ENCODE measurements at regions not wholly inside any gene's neighbourhood (a gene's known extent, or its start where the extent isn't known, plus 50 kb on each side); places are given as distances from the start of the nearest gene placed in this dataset.

DNA sequence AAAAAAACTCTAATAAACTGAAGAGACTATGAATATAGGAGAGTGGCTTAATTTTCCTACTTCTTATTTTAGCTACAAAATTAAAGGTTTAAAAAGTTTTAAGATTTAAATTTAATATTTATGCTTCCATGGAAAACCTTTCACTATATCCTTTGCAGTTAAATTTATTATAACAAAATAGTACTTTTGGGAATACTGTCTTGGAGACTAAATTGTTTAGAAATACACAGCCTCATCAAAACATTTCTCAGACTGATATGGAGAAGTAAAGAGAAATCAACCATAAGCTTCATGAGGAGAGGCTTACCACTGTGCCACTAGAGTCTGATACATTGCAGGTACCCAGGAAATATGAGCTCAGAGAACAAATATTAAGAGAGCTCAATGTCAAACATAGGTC lies 436.5 kb downstream of the KCTD12 start:
- no peaks in the 10 kb centered on the region for H3K27me3 ChIP-seq (ENCODE audit: control insufficient read depth, insufficient read depth, low read length)
- Mint-ChIP-seq H3K27me3 (peaks cover 6% of the 10 kb centered on the region), H3K4me1 (no peaks in the 10 kb centered on the region), H3K9me3 (peaks cover 1 to 19% (median 6%) of the 10 kb centered on the region in 7 donors), H3K4me3 (no peak overlapping the region), H3K36me3 (no peaks in the 10 kb centered on the region), H3K27ac (no peak overlapping the region)
- no peaks in the 10 kb centered on the region for H3K36me3 ChIP-seq (ENCODE audit: control insufficient read depth, insufficient read depth, low read length)
- H3K9me3 ChIP-seq (ENCODE audit: control insufficient read depth in 2 of 2, low read length in 2 of 2), result peaks cover 0 to 8% of the 10 kb centered on the region in 2 experiments
- no peak for DNase-seq
- ATAC-seq (ENCODE audit: low read depth in 2 of 2), result no peak
- no peaks in the 10 kb centered on the region for H3K4me1 ChIP-seq (ENCODE audit: control insufficient read depth, insufficient read depth, low read length, poor library complexity, severe bottlenecking)
- H3K4me3 ChIP-seq (ENCODE audit: low read depth, low read length), result no peak overlapping the region
- no peak overlapping the region for H3K27ac ChIP-seq (ENCODE audit: insufficient read depth, low read length, poor library complexity, severe bottlenecking)

DNA sequence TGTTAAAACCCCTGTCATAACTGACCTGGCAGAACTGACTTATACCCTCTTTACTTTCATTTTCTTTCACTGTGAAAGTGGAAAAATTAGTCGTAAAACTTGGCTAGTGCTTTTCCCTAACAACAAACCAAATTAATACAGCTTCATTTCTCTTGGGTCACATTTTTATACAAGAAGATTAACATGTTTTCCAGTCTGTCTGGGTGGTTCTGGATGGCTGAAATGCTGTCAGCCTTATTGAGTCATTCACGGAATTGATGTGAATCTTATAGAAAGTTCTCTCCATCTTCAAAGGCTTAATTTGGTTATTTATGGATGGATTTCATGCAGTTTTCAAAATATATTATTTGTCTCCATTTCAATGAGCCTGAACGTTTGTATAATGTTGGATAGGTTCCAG lies 440.0 kb downstream of the KCTD12 start:
- no peak for DNase-seq
- H3K4me3 Mint-ChIP-seq, result no peak overlapping the region
- H3K4me1 Mint-ChIP-seq, result no peaks in the 10 kb centered on the region
- H3K27ac ChIP-seq (ENCODE audit: insufficient read depth, low read length, poor library complexity, severe bottlenecking), result no peak overlapping the region
- no peaks in the 10 kb centered on the region for H3K36me3 Mint-ChIP-seq
- no peaks in the 10 kb centered on the region for H3K27me3 Mint-ChIP-seq
- no peak overlapping the region for H3K4me3 ChIP-seq (ENCODE audit: low read depth, low read length)
- no peaks in the 10 kb centered on the region for H3K36me3 ChIP-seq (ENCODE audit: control insufficient read depth, insufficient read depth, low read length)
- H3K9me3 ChIP-seq (ENCODE audit: control insufficient read depth in 2 of 2, low read length in 2 of 2), result no peaks in the 10 kb centered on the region
- H3K9me3 Mint-ChIP-seq, result peaks cover 0 to 7% (median 2%) of the 10 kb centered on the region in 7 donors
- no peaks in the 10 kb centered on the region for H3K27me3 ChIP-seq (ENCODE audit: control insufficient read depth, insufficient read depth, low read length)
- no peak overlapping the region for H3K27ac Mint-ChIP-seq
- no peak for ATAC-seq (ENCODE audit: low read depth in 2 of 2)
- no peaks in the 10 kb centered on the region for H3K4me1 ChIP-seq (ENCODE audit: control insufficient read depth, insufficient read depth, low read length, poor library complexity, severe bottlenecking)

DNA sequence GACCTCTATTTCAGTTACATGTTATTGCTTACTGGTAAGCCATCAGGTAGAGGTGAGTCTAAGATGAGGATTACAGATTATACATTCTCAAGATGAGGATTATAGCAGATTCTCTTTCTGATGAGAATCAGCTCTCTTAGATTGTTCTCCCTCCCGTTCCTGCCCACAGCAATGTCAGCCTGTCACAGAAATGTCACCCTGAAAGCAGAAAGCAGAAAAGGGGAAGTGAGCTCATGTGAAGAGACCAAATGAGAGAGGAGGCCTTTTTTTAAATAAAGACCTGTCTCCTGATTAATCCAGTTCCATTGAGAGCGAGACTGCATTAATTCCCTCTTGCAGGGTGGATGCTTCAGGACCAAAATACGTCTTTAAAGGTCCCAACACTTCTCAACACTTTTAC lies 445.6 kb downstream of the KCTD12 start:
- no peak for ATAC-seq (ENCODE audit: low read depth in 2 of 2)
- DNase-seq, result no peak
- Histone ChIP-seq H3K27me3 (ENCODE audit: control insufficient read depth, insufficient read depth, low read length) (no peaks in the 10 kb centered on the region), H3K9me3 (ENCODE audit: control insufficient read depth in 2 of 2, low read length in 2 of 2) (no peaks in the 10 kb centered on the region), H3K27ac (ENCODE audit: insufficient read depth, low read length, poor library complexity, severe bottlenecking) (no peak overlapping the region), H3K4me1 (ENCODE audit: control insufficient read depth, insufficient read depth, low read length, poor library complexity, severe bottlenecking) (no peaks in the 10 kb centered on the region), H3K36me3 (ENCODE audit: control insufficient read depth, insufficient read depth, low read length) (no peaks in the 10 kb centered on the region), H3K4me3 (ENCODE audit: low read depth, low read length) (no peak overlapping the region)
- Mint-ChIP-seq H3K4me3 (no peak overlapping the region), H3K27me3 (no peaks in the 10 kb centered on the region), H3K36me3 (no peaks in the 10 kb centered on the region), H3K4me1 (no peaks in the 10 kb centered on the region), H3K9me3 (peaks cover 0 to 4% (median 1%) of the 10 kb centered on the region in 7 donors), H3K27ac (no peak overlapping the region)

DNA sequence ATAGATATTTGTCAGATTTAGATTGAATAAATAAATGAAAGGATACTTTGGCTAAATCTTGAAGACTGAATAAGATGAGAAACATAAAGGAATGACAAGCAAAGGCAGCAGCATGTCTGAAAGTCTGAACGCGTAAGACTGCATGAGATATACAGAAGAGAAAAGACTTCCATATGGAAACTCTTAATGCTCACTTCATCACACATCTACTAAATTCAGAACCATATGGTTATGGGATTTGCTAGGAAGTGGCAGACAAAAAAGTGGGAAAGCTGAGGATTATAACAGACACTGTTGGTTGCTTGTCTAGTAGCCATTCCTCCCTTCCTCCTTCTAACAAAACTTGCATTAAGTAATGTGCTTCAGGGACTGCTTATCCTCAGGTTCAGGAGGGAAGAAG lies 446.7 kb downstream of the KCTD12 start:
- no peaks in the 10 kb centered on the region for H3K27me3 ChIP-seq (ENCODE audit: control insufficient read depth, insufficient read depth, low read length)
- no peaks in the 10 kb centered on the region for H3K4me1 Mint-ChIP-seq
- no peaks in the 10 kb centered on the region for H3K9me3 ChIP-seq (ENCODE audit: control insufficient read depth in 2 of 2, low read length in 2 of 2)
- no peaks in the 10 kb centered on the region for H3K27me3 Mint-ChIP-seq
- H3K27ac Mint-ChIP-seq, result no peak overlapping the region
- H3K4me3 ChIP-seq (ENCODE audit: low read depth, low read length), result no peak overlapping the region
- no peak overlapping the region for H3K4me3 Mint-ChIP-seq
- peaks cover 0 to 4% (median 1%) of the 10 kb centered on the region in 7 donors for H3K9me3 Mint-ChIP-seq
- H3K4me1 ChIP-seq (ENCODE audit: control insufficient read depth, insufficient read depth, low read length, poor library complexity, severe bottlenecking), result no peaks in the 10 kb centered on the region
- H3K36me3 Mint-ChIP-seq, result no peaks in the 10 kb centered on the region
- no peak overlapping the region for H3K27ac ChIP-seq (ENCODE audit: insufficient read depth, low read length, poor library complexity, severe bottlenecking)
- no peak for ATAC-seq (ENCODE audit: low read depth in 2 of 2)
- DNase-seq, result no peak
- no peaks in the 10 kb centered on the region for H3K36me3 ChIP-seq (ENCODE audit: control insufficient read depth, insufficient read depth, low read length)

DNA sequence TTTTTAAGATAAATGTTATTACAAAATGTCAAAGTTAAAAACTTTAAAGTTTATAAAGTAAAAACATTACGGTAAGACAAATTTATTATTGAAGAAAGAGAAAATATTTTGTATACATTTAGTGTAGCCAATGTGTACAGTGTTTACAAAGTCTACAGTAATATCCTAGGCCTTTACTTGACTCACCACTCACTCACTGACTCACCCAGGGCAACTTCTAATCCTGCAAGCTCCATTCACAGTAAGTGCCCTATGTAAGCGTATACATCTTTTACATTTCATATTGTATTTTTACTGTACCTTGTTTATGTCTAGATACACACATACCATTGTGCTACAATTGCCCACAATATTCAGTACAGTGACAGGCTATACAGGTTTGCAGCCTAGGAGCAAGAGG lies 448.2 kb downstream of the KCTD12 start:
- ATAC-seq (ENCODE audit: low read depth in 2 of 2) (no peak), DNase-seq (no peak)
- Mint-ChIP-seq H3K27ac (no peak overlapping the region), H3K27me3 (no peaks in the 10 kb centered on the region), H3K36me3 (no peaks in the 10 kb centered on the region), H3K9me3 (peaks cover 0 to 2% (median 0%) of the 10 kb centered on the region in 7 donors), H3K4me1 (no peaks in the 10 kb centered on the region), H3K4me3 (no peak overlapping the region)
- H3K9me3 ChIP-seq (ENCODE audit: control insufficient read depth in 2 of 2, low read length in 2 of 2), result no peaks in the 10 kb centered on the region
- H3K4me3 ChIP-seq (ENCODE audit: low read depth, low read length), result no peak overlapping the region
- no peaks in the 10 kb centered on the region for H3K36me3 ChIP-seq (ENCODE audit: control insufficient read depth, insufficient read depth, low read length)
- H3K27ac ChIP-seq (ENCODE audit: insufficient read depth, low read length, poor library complexity, severe bottlenecking), result no peak overlapping the region
- H3K4me1 ChIP-seq (ENCODE audit: control insufficient read depth, insufficient read depth, low read length, poor library complexity, severe bottlenecking), result no peaks in the 10 kb centered on the region
- no peaks in the 10 kb centered on the region for H3K27me3 ChIP-seq (ENCODE audit: control insufficient read depth, insufficient read depth, low read length)

DNA sequence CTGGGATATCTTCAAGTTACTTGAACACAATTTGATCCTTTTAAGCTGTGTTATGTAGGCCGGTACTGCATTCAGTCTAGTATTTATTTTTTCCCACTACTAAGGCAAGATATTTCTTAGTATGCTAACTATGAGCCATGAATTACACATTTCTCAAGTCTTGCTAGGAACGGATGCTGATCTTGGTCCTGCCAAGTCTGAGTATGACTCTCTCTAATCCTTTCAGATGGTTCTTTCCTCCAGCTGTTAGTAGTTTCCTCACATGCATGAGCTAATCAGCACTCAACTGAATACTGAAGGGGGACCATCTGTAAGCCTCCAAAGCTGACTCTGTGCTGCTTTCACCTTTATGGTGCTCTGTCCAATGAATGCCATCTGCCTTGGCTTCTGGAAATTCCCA lies 460.3 kb downstream of the KCTD12 start:
- H3K9me3 Mint-ChIP-seq, result peaks cover 0 to 6% (median 0%) of the 10 kb centered on the region in 7 donors
- no peaks in the 10 kb centered on the region for H3K4me1 ChIP-seq (ENCODE audit: control insufficient read depth, insufficient read depth, low read length, poor library complexity, severe bottlenecking)
- H3K4me3 Mint-ChIP-seq, result no peak overlapping the region
- H3K27me3 Mint-ChIP-seq, result no peaks in the 10 kb centered on the region
- H3K36me3 ChIP-seq (ENCODE audit: control insufficient read depth, insufficient read depth, low read length), result no peaks in the 10 kb centered on the region
- DNase-seq, result no peak
- H3K27ac Mint-ChIP-seq, result no peak overlapping the region
- no peak overlapping the region for H3K27ac ChIP-seq (ENCODE audit: insufficient read depth, low read length, poor library complexity, severe bottlenecking)
- H3K36me3 Mint-ChIP-seq, result no peaks in the 10 kb centered on the region
- H3K4me3 ChIP-seq (ENCODE audit: low read depth, low read length), result no peak overlapping the region
- no peak for ATAC-seq (ENCODE audit: low read depth in 2 of 2)
- H3K4me1 Mint-ChIP-seq, result no peaks in the 10 kb centered on the region
- no peaks in the 10 kb centered on the region for H3K9me3 ChIP-seq (ENCODE audit: control insufficient read depth in 2 of 2, low read length in 2 of 2)
- H3K27me3 ChIP-seq (ENCODE audit: control insufficient read depth, insufficient read depth, low read length), result no peaks in the 10 kb centered on the region

DNA sequence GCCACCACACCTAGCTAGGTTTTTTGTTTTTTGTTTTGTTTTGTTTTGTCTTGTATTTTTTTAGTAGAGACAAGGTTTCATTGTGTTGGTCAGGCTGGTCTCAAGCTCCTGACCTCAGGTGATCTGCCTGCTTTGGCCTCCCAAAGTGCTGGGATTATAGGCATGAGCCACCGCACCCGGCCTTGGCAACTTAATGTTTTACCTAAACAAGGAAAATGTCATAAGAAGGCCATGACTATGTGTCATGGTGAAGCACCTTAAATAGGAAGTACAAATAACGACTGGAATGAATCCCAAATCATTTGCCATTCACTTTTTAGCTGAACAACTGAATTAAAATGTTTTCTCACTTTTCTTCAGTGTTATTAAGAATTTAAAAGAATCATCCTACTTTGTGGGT lies 465.2 kb downstream of the KCTD12 start:
- H3K9me3 Mint-ChIP-seq, result peaks cover 0 to 3% (median 0%) of the 10 kb centered on the region in 7 donors

DNA sequence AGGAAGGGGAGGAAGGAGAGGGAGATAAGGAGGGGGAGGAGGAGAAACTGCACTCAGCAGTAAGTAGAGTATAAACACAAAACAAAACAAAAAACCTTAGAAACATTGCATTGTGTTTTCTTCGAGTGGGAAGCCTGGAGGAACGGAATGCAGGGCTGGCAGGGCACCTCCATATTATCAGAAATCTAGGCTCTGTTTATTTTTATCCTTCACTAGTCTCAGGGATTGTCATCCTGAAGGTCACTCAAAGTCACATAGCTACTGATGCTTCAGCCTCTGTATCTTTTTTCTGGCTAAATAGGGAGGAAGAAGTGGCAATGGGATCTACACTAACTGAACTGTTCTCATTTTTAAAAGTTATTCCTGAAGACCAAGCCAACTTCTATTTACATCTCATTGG lies 467.8 kb downstream of the KCTD12 start:
- Mint-ChIP-seq H3K36me3 (no peaks in the 10 kb centered on the region), H3K27ac (no peak overlapping the region)

More for the DNA sequence above, 465.2 kb downstream of the KCTD12 start:
- H3K36me3 ChIP-seq (ENCODE audit: control insufficient read depth, insufficient read depth, low read length), result no peaks in the 10 kb centered on the region
- no peaks in the 10 kb centered on the region for H3K36me3 Mint-ChIP-seq
- H3K27me3 ChIP-seq (ENCODE audit: control insufficient read depth, insufficient read depth, low read length), result no peaks in the 10 kb centered on the region
- ATAC-seq (ENCODE audit: low read depth in 2 of 2) (no peak), DNase-seq (no peak)
- no peaks in the 10 kb centered on the region for H3K27me3 Mint-ChIP-seq
- H3K27ac Mint-ChIP-seq, result no peak overlapping the region
- H3K4me3 Mint-ChIP-seq, result peak overlapping the region in 1 of 4 donors; percentile 17
- H3K4me1 Mint-ChIP-seq, result no peaks in the 10 kb centered on the region
- H3K27ac ChIP-seq (ENCODE audit: insufficient read depth, low read length, poor library complexity, severe bottlenecking), result no peak overlapping the region
- H3K9me3 ChIP-seq (ENCODE audit: control insufficient read depth in 2 of 2, low read length in 2 of 2), result no peaks in the 10 kb centered on the region
- H3K4me1 ChIP-seq (ENCODE audit: control insufficient read depth, insufficient read depth, low read length, poor library complexity, severe bottlenecking), result no peaks in the 10 kb centered on the region
- no peak overlapping the region for H3K4me3 ChIP-seq (ENCODE audit: low read depth, low read length)

More for the DNA sequence above, 467.8 kb downstream of the KCTD12 start:
- Histone ChIP-seq H3K9me3 (ENCODE audit: control insufficient read depth in 2 of 2, low read length in 2 of 2) (no peaks in the 10 kb centered on the region), H3K27ac (ENCODE audit: insufficient read depth, low read length, poor library complexity, severe bottlenecking) (no peak overlapping the region), H3K4me3 (ENCODE audit: low read depth, low read length) (no peak overlapping the region), H3K4me1 (ENCODE audit: control insufficient read depth, insufficient read depth, low read length, poor library complexity, severe bottlenecking) (no peaks in the 10 kb centered on the region), H3K36me3 (ENCODE audit: control insufficient read depth, insufficient read depth, low read length) (no peaks in the 10 kb centered on the region), H3K27me3 (ENCODE audit: control insufficient read depth, insufficient read depth, low read length) (no peaks in the 10 kb centered on the region)
- no peak overlapping the region for H3K4me3 Mint-ChIP-seq
- DNase-seq (no peak), ATAC-seq (ENCODE audit: low read depth in 2 of 2) (no peak)
- no peaks in the 10 kb centered on the region for H3K4me1 Mint-ChIP-seq
- no peaks in the 10 kb centered on the region for H3K27me3 Mint-ChIP-seq
- peaks cover 0 to 3% (median 0%) of the 10 kb centered on the region in 7 donors for H3K9me3 Mint-ChIP-seq
